PC-3 (cell line): ENCODE measurements at regions not wholly inside any gene's neighbourhood (a gene's known extent, or its start where the extent isn't known, plus 50 kb on each side); places are given as distances from the start of the nearest gene placed in this dataset.

ENCODE experiments used
- CTCF ChIP-seq: fragments of 300-600 bp; sonication (generic); conservative IDR thresholded peaks from 2 replicates; pipeline ENCODE4 v1.5.1; 2017; ENCODE audit warnings: antibody characterized with exemption, low read depth, mild to moderate bottlenecking, low read length
- EZH2 ChIP-seq: fragments of 300-600 bp; sonication (generic); IDR thresholded peaks from one replicate; pipeline ENCODE4 v1.6.1; 2017; ENCODE audit warnings: antibody characterized with exemption, mild to moderate bottlenecking, low read length; ENCODE audit not compliant: unreplicated experiment
- EZH2phosphoT487 ChIP-seq: fragments of 300-600 bp; sonication (generic); IDR thresholded peaks from 2 replicates; pipeline ENCODE4 v1.6.1; 2018; ENCODE audit warnings: mild to moderate bottlenecking, antibody characterized with exemption, low read length, borderline replicate concordance

GRCh38 chr1:83012950-83013349 is 986.0 kb downstream of the TTLL7 start:
- TF ChIP-seq CTCF (no peak), EZH2 (no peak), EZH2phosphoT487 (no peak)
